ENCODE measurements at regions not wholly inside any gene's neighbourhood (a gene's known extent, or its start where the extent isn't known, plus 50 kb on each side); places are given as distances from the start of the nearest gene placed in this dataset.

GRCh38 chr15:97473627-97474026 lies 486.9 kb upstream of the ARRDC4 start:
- TF ChIP-seq CTCF (IDR thresholded peaks at IDR 0.05; ENCODE audit: low read depth, low read length), result no peak
- TF ChIP-seq EZH2phosphoT487 (IDR thresholded peaks at IDR 0.05; ENCODE audit: low read depth), result no peak

All from OCI-LY3 (cell line).